Keratinocyte (primary cell): ENCODE measurements at regions not wholly inside any gene's neighbourhood (a gene's known extent, or its start where the extent isn't known, plus 50 kb on each side); places are given as distances from the start of the nearest gene placed in this dataset.
A peak's percentile ranks its signal among the peaks of the same experiment; 100 is the strongest.

ENCODE experiments used
- DNase-seq: peaks from one replicate; pipeline ENCODE4 v3.0.0-alpha.2; 2011; ENCODE audit warnings: low read depth, missing footprints, low spot score
- FAIRE-seq: peaks from 2 replicates; lab custom pipeline; 2011; peaks lifted over from hg19 to GRCh38; lab: Jason Lieb, UNC
- H2AFZ ChIP-seq: 2 replicates; pipeline ENCODE4 v1.6.0; 2012; ENCODE audit warnings: low read length, control low read depth, inconsistent platforms; ENCODE audit not compliant: control insufficient read depth
- H3K27ac ChIP-seq: 2 replicates; pipeline ENCODE4 v1.5.1; 2011; ENCODE audit warnings: low read length; ENCODE audit not compliant: control insufficient read depth, insufficient read depth
- H3K27me3 ChIP-seq: 3 replicates; pipeline ENCODE4 v1.6.0; 2011; ENCODE audit warnings: low read length; ENCODE audit not compliant: control insufficient read depth, insufficient read depth; ENCODE audit errors: extremely low read depth
- H3K36me3 ChIP-seq, 2 experiments: 2 replicates in 1 of 2; 3 replicates in 1 of 2; pipeline ENCODE4 v1.5.1; 2011; ENCODE audit warnings: low read length in 2 of 2, mild to moderate bottlenecking in 1 of 2; ENCODE audit not compliant: control insufficient read depth in 2 of 2, insufficient read depth in 2 of 2; ENCODE audit errors: extremely low read depth in 1 of 2
- H3K4me1 ChIP-seq: 3 replicates; pipeline ENCODE4 v1.5.1; 2011; ENCODE audit warnings: low read length; ENCODE audit not compliant: control insufficient read depth, insufficient read depth; ENCODE audit errors: extremely low read depth
- H3K4me2 ChIP-seq: 3 replicates; pipeline ENCODE4 v1.6.0; 2011; ENCODE audit warnings: low read depth, low read length; ENCODE audit not compliant: control insufficient read depth, insufficient read depth; ENCODE audit errors: extremely low read depth
- H3K4me3 ChIP-seq, 3 experiments: fragments of 200-600 bp in 1 of 3; sonication (generic) in 1 of 3; 2 replicates in 2 of 3; 3 replicates in 1 of 3; pipeline ENCODE4 v1.5.1; 2011 to 2016; ENCODE audit warnings: low read length in 3 of 3, mild to moderate bottlenecking in 3 of 3, control low read depth in 2 of 3, inconsistent platforms in 1 of 3, low read depth in 1 of 3, mixed read lengths in 1 of 3, mixed run types in 1 of 3, moderate library complexity in 1 of 3; ENCODE audit not compliant: control insufficient read depth in 2 of 3, insufficient read depth in 2 of 3; ENCODE audit errors: extremely low read depth in 1 of 3
- H3K79me2 ChIP-seq: 2 replicates; pipeline ENCODE4 v1.6.0; 2012; ENCODE audit warnings: low read length; ENCODE audit not compliant: control insufficient read depth, insufficient read depth
- H3K9ac ChIP-seq: 3 replicates; pipeline ENCODE4 v1.6.0; 2011; ENCODE audit warnings: low read length; ENCODE audit not compliant: control insufficient read depth, insufficient read depth; ENCODE audit errors: extremely low read depth
- H3K9me1 ChIP-seq: 3 replicates; pipeline ENCODE4 v1.6.0; 2011; ENCODE audit warnings: low read length; ENCODE audit not compliant: control insufficient read depth, insufficient read depth; ENCODE audit errors: extremely low read depth
- H3K9me3 ChIP-seq: 2 replicates; pipeline ENCODE4 v1.5.1; 2012; ENCODE audit warnings: low read depth, low read length; ENCODE audit not compliant: control insufficient read depth
- H4K20me1 ChIP-seq: 3 replicates; pipeline ENCODE4 v1.6.0; 2011; ENCODE audit warnings: low read length; ENCODE audit not compliant: control insufficient read depth, insufficient read depth; ENCODE audit errors: extremely low read depth
- CTCF ChIP-seq, 3 experiments: IDR thresholded peaks in 1 of 3; conservative IDR thresholded peaks in 1 of 3; optimal IDR thresholded peaks in 1 of 3; 2 replicates in 2 of 3; 3 replicates in 1 of 3; pipeline versions ENCODE3 to v1.5.1; 2011; ENCODE audit warnings: low read length in 3 of 3, mild to moderate bottlenecking in 3 of 3, moderate library complexity in 2 of 3, control low read depth in 1 of 3, inconsistent platforms in 1 of 3; ENCODE audit not compliant: insufficient read depth in 2 of 3; ENCODE audit errors: extremely low read depth in 1 of 3
- EZH2 ChIP-seq: IDR thresholded peaks from one replicate; pipeline ENCODE4 v1.6.1; 2012; ENCODE audit warnings: inconsistent platforms, mild to moderate bottlenecking, low read length, moderate library complexity
- dilution Hi-C: fragments of 300-500 bp; cut with MboI; formaldehyde crosslinking; loops from one replicate; pipeline ENCODE4 v1.7.0; 2020; ENCODE audit warnings: low sequenced_read_pairs; ENCODE audit not compliant: extremely low pct_ligation_motif_present

GRCh38 chr11:87603887-87604286 is 566.2 kb downstream of the TMEM135 start:
- H2AFZ ChIP-seq: peak overlapping the region; percentile 90
- H3K27ac ChIP-seq: no peak overlapping the region
- dilution Hi-C loops: no loop called here
- no peaks in the 10 kb centered on the region for H3K9me3 ChIP-seq
- no peaks in the 10 kb centered on the region for H3K27me3 ChIP-seq
- FAIRE-seq (no peak), DNase-seq (no peak)
- no peaks in the 10 kb centered on the region for H3K36me3 ChIP-seq
- no peaks in the 10 kb centered on the region for H4K20me1 ChIP-seq
- H3K4me1 ChIP-seq: peaks cover 9% of the 10 kb centered on the region
- no peaks in the 10 kb centered on the region for H3K9me1 ChIP-seq
- no peak overlapping the region for H3K9ac ChIP-seq
- H3K4me3 ChIP-seq: no peak overlapping the region
- peak overlapping the region; percentile 40 for H3K4me2 ChIP-seq
- no peak for TF ChIP-seq EZH2
- no peak for TF ChIP-seq CTCF (optimal IDR thresholded peaks at IDR 0.05 in 1 of 3, IDR thresholded peaks at IDR 0.05 in 1 of 3, conservative IDR thresholded peaks at IDR 0.05 in 1 of 3; ENCODE audit: extremely low read depth in 1 of 3, insufficient read depth in 2 of 3, low read length in 3 of 3)
- H3K79me2 ChIP-seq: no peaks in the 10 kb centered on the region

DNA sequence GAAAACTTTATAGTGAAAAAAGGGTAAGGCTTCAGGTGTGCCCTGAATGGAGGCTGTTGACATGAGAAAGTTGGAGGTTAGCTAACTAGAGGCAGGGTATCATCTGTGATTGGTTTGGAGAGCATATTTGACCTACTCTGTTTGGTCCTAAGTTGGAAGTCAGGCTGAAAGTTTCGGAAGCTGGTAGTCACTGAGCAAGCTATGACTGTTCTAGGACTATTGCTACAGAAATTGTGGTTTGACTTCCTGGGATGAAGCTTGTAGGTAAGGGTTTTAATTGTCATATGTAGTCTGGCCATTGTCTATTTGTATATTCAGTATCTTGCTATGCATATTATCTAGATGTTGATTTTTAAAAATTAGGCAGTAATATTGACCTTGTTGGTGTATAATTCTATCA is 565.0 kb downstream of the TMEM135 start:
- Histone ChIP-seq H3K79me2 (no peaks in the 10 kb centered on the region), H3K36me3 (no peaks in the 10 kb centered on the region), H3K9ac (no peak overlapping the region), H3K4me3 (no peak overlapping the region), H3K9me3 (no peaks in the 10 kb centered on the region), H3K27ac (no peak overlapping the region), H4K20me1 (no peaks in the 10 kb centered on the region), H3K4me2 (no peak overlapping the region), H2AFZ (no peak overlapping the region), H3K4me1 (peaks cover 9% of the 10 kb centered on the region), H3K27me3 (no peaks in the 10 kb centered on the region), H3K9me1 (no peaks in the 10 kb centered on the region)
- no peak for FAIRE-seq
- DNase-seq: no peak
- dilution Hi-C loops: no loop called here
- no peak for TF ChIP-seq EZH2
- TF ChIP-seq CTCF (optimal IDR thresholded peaks at IDR 0.05 in 1 of 3, IDR thresholded peaks at IDR 0.05 in 1 of 3, conservative IDR thresholded peaks at IDR 0.05 in 1 of 3; ENCODE audit: extremely low read depth in 1 of 3, insufficient read depth in 2 of 3, low read length in 3 of 3): no peak
